Common myeloid progenitor, CD34-positive (primary cell): ENCODE measurements at regions not wholly inside any gene's neighbourhood (a gene's known extent, or its start where the extent isn't known, plus 50 kb on each side); places are given as distances from the start of the nearest gene placed in this dataset.

ENCODE experiments used
- CTCF ChIA-PET: fragments of 350-600 bp; sonication (Branson Sonifier 250); formaldehyde crosslinking; loops from one replicate; lab custom pipeline; 2021; ENCODE audit warnings: antibody characterized with exemption; lab: Charles Lee
- POLR2A ChIA-PET: fragments of 350-600 bp; sonication (Branson Sonifier 250); formaldehyde crosslinking; loops from one replicate; lab custom pipeline; 2021; ENCODE audit warnings: antibody characterized with exemption; lab: Charles Lee
- DNase-seq, 3 donors: peaks; one replicate each; pipeline versions ENCODE4 v3.0.0 to v3.0.0-alpha.2; 2013
- H3K27ac ChIP-seq, 2 experiments: 1 replicate in 1 of 2; 2 replicates in 1 of 2; pipeline ENCODE4 v1.7.0; 2013; ENCODE audit warnings: inconsistent platforms in 2 of 2, low read length in 2 of 2, mild to moderate bottlenecking in 2 of 2, low read depth in 1 of 2, moderate library complexity in 1 of 2; ENCODE audit not compliant: severe bottlenecking in 2 of 2, insufficient read depth in 1 of 2, poor library complexity in 1 of 2
- H3K27me3 ChIP-seq, 5 experiments: replicated peaks in 2 of 5; 1 replicate in 3 of 5; 2 replicates in 2 of 5; pipeline versions ENCODE4 v1.6.1 to v1.7.0; 2013; ENCODE audit warnings: low read length in 4 of 5, mild to moderate bottlenecking in 2 of 5, moderate library complexity in 2 of 5, inconsistent platforms in 1 of 5; ENCODE audit not compliant: insufficient read depth in 5 of 5, control insufficient read depth in 4 of 5
- H3K36me3 ChIP-seq, 4 experiments: 1 replicate in 2 of 4; 2 replicates in 2 of 4; pipeline versions ENCODE4 v1.6.1 to v1.7.0; 2013; ENCODE audit warnings: low read length in 3 of 4, control low read depth in 1 of 4, mild to moderate bottlenecking in 1 of 4; ENCODE audit not compliant: control insufficient read depth in 4 of 4, insufficient read depth in 4 of 4
- H3K4me1 ChIP-seq, 4 experiments: 1 replicate in 3 of 4; 2 replicates in 1 of 4; pipeline versions ENCODE4 v1.6.1 to v1.7.1; 2013; ENCODE audit warnings: low read length in 3 of 4, mild to moderate bottlenecking in 3 of 4, control low read depth in 1 of 4, inconsistent platforms in 1 of 4, moderate library complexity in 1 of 4; ENCODE audit not compliant: control insufficient read depth in 4 of 4, insufficient read depth in 4 of 4; ENCODE audit errors: control extremely low read depth in 1 of 4
- H3K4me3 ChIP-seq, 7 experiments: 1 replicate in 4 of 7; 2 replicates in 3 of 7; pipeline versions ENCODE4 v1.5.1 to v1.7.0; 2013; ENCODE audit warnings: mild to moderate bottlenecking in 7 of 7, low read length in 6 of 7, moderate library complexity in 6 of 7, inconsistent platforms in 2 of 7, low read depth in 2 of 7, control low read depth in 1 of 7; ENCODE audit not compliant: insufficient read depth in 4 of 7, control insufficient read depth in 1 of 7; ENCODE audit errors: extremely low read depth in 1 of 7
- H3K9me3 ChIP-seq, 5 experiments: 1 replicate in 4 of 5; 2 replicates in 1 of 5; pipeline versions ENCODE4 v1.6.1 to v1.7.1; 2013; ENCODE audit warnings: low read length in 4 of 5, mild to moderate bottlenecking in 2 of 5, inconsistent platforms in 1 of 5, low read depth in 1 of 5, moderate library complexity in 1 of 5; ENCODE audit not compliant: control insufficient read depth in 4 of 5, insufficient read depth in 2 of 5; ENCODE audit errors: control extremely low read depth in 1 of 5
- WGBS: methylation state at CpG from one replicate; pipeline ENCODE4 v1.1.5; 2013; ENCODE audit not compliant: insufficient coverage; 5-methylcytosine and 5-hydroxymethylcytosine counted together

DNA sequence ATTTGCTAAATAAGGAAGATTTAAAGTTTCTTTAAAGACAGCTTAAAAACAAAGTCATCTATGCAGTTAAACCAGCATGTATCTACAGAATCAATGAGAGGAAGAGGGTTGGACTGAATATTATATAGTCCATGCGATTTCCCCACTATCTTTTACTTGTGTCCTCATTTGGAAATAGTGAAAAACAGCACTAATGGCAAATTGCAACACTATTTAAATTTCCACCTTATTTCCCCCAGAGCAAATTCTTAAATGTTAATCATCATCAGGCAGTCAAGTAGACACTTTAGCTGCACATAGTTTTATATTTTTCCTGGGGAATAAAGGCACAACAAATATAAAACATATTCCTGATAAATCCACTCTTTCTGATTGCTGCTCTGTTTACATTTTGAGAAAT is 114.6 kb downstream of the LCA5 start:
- WGBS = no CpG with 5 or more reads among the region's 1 CpG
- no peak for DNase-seq
- no peaks in the 10 kb centered on the region for H3K36me3 ChIP-seq
- ChIA-PET CTCF (interaction anchor here (1.0 to 1.2 kb wide), 2 partner anchors 9 to 30 kb away, joined by 3 read pairs; no protein-coding TSS in a partner anchor), POLR2A (no interaction called here)
- peak overlapping the region in 2 of 7 experiments; percentile 34 to 61 for H3K4me3 ChIP-seq
- peaks cover 4 to 36% (median 16%) of the 10 kb centered on the region in 4 experiments for H3K4me1 ChIP-seq
- H3K9me3 ChIP-seq = no peaks in the 10 kb centered on the region
- peak overlapping the region in 1 of 2 experiments; percentile 80 for H3K27ac ChIP-seq
- no peaks in the 10 kb centered on the region for H3K27me3 ChIP-seq

DNA sequence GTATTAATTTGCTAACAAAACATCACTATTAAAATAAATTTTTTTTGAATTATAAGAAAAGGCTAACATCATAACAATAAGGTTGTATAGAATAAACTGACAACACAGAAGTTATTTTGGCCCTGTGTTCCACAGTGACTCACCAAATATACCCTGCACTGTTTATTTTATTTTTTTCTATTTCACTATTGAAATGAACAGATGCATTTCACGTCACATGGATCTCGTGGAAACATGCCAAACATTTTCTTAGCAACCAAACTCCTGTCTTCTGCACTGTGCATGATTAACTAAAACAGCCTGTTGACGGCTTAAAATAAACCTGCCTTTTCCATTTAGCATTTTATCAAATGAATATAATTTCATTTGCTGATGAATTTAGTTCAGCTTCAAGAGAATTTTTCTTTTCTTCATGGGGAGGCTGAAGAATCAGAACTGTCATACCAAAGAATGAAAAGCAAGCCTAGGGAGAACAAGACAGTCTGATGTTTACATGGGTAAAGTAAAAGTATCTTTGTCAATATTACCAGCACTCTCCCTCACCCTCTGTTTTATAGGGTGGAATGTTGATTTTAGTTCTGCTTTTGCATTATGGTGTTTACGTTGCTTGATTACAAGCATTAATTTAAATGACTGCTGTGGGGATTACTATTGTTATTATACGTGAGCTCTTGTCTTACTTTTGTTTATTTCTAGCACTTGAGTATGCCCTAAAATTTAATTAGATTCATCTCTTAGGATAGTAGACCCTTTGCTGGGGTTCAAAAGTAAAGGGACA is 115.3 kb downstream of the LCA5 start:
- no peaks in the 10 kb centered on the region for H3K9me3 ChIP-seq
- peak overlapping the region; percentile 80 for H3K27ac ChIP-seq
- CTCF ChIA-PET = interaction anchor here (1.0 kb wide), 1 partner anchor 30 kb away, joined by 3 read pairs; no protein-coding TSS in a partner anchor
- 0% methylated on average over 2 of the region's 5 CpGs for WGBS
- peaks cover 4 to 36% (median 16%) of the 10 kb centered on the region in 4 experiments for H3K4me1 ChIP-seq
- no peaks in the 10 kb centered on the region for H3K36me3 ChIP-seq
- POLR2A ChIA-PET = no interaction called here
- DNase-seq = peak; percentile 90 to 98 (median 97)
- peak overlapping the region in 5 of 7 experiments; percentile 15 to 61 (median 40) for H3K4me3 ChIP-seq
- no peaks in the 10 kb centered on the region for H3K27me3 ChIP-seq

DNA sequence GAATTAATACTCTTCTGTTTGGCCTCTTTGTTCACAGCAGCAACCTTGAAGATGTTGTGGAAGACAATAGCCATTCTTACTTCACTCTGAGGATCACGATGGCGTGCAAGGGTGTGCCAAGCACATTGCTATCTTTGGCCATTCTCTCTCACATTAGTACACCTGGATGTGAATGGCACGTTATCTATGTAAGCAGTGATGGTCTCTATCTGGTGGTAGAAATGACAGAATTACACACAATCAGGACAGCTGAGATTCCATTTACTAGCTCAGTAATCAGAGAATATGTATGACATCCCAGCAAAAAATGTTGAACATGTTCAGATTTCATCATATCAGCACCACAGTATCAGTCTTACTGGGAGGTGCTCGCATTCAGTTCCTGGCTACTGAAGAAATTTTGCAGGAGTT is 116.2 kb downstream of the LCA5 start:
- Histone ChIP-seq H3K4me3 (peak overlapping the region in 5 of 7 experiments; percentile 2 to 35 (median 13)), H3K36me3 (no peaks in the 10 kb centered on the region), H3K9me3 (no peaks in the 10 kb centered on the region), H3K27me3 (no peaks in the 10 kb centered on the region), H3K4me1 (peaks cover 4 to 36% (median 16%) of the 10 kb centered on the region in 4 experiments), H3K27ac (peak overlapping the region; percentile 61 to 80)
- DNase-seq = no peak
- 100% methylated on average over 1 of the region's 4 CpGs for WGBS
- ChIA-PET POLR2A (no interaction called here), CTCF (interaction anchor here (0.9 to 1.1 kb wide), 2 partner anchors 11 to 14 kb away, joined by 3 read pairs; no protein-coding TSS in a partner anchor)

GRCh38 chr6:79420054-79420453 is 117.2 kb downstream of the LCA5 start:
- WGBS = 0% methylated on average over 1 of the region's 1 CpG
- Histone ChIP-seq H3K36me3 (no peaks in the 10 kb centered on the region), H3K9me3 (no peaks in the 10 kb centered on the region), H3K4me1 (peaks cover 4 to 36% (median 16%) of the 10 kb centered on the region in 4 experiments), H3K27me3 (no peaks in the 10 kb centered on the region), H3K27ac (peak overlapping the region; percentile 61 to 80), H3K4me3 (peak overlapping the region in 5 of 7 experiments; percentile 12 to 43 (median 27))
- ChIA-PET POLR2A (no interaction called here), CTCF (interaction anchor here (0.6 to 1.1 kb wide), 3 partner anchors 10 to 325 kb away, joined by 3 read pairs; no protein-coding TSS in a partner anchor)
- DNase-seq = peak; percentile 45 to 93 (median 87)

- Histone ChIP-seq H3K36me3 (no peaks in the 10 kb centered on the region), H3K9me3 (no peaks in the 10 kb centered on the region), H3K4me3 (no peak overlapping the region), H3K4me1 (peaks cover 4 to 27% (median 16%) of the 10 kb centered on the region in 4 experiments), H3K27me3 (no peaks in the 10 kb centered on the region), H3K27ac (no peak overlapping the region)
- ChIA-PET CTCF (no interaction called here), POLR2A (no interaction called here)
- WGBS = 37% methylated on average over 2 of the region's 2 CpGs
- DNase-seq = peak in 2 of 3 donors; percentile 13 to 32
Measured at GRCh38 chr6:79416931-79417330, 120.3 kb downstream of the LCA5 start.

- Histone ChIP-seq H3K27me3 (no peaks in the 10 kb centered on the region), H3K9me3 (no peaks in the 10 kb centered on the region), H3K4me3 (no peak overlapping the region), H3K36me3 (no peaks in the 10 kb centered on the region), H3K4me1 (no peaks in the 10 kb centered on the region), H3K27ac (no peak overlapping the region)
- no CpG with 5 or more reads among the region's 2 CpGs for WGBS
- CTCF ChIA-PET = no interaction called here
- POLR2A ChIA-PET = no interaction called here
- DNase-seq = peak in 2 of 3 donors; percentile 43 to 44
Measured at GRCh38 chr6:79413562-79414002, 123.6 kb downstream of the LCA5 start.

- no peak for DNase-seq
- Histone ChIP-seq H3K27me3 (no peaks in the 10 kb centered on the region), H3K9me3 (no peaks in the 10 kb centered on the region), H3K27ac (no peak overlapping the region), H3K4me3 (no peak overlapping the region), H3K36me3 (no peaks in the 10 kb centered on the region), H3K4me1 (no peaks in the 10 kb centered on the region)
- ChIA-PET POLR2A (no interaction called here), CTCF (no interaction called here)
- WGBS = 97% methylated on average over 2 of the region's 2 CpGs
Measured at GRCh38 chr6:79410806-79411205, 126.4 kb downstream of the LCA5 start.
